Activated CD4-positive, alpha-beta T cell treated with anti-CD3 and anti-CD28 coated beads, Interleukin-2, amount 10 ng/mL, durations not matched to agents 24 days and 14 days (primary cell): ENCODE measurements at regions not wholly inside any gene's neighbourhood (a gene's known extent, or its start where the extent isn't known, plus 50 kb on each side); places are given as distances from the start of the nearest gene placed in this dataset.

Experiments used
- DNase-seq: peaks from one replicate; pipeline ENCODE4 v3.0.0; 2022
- H3K27ac Mint-ChIP-seq: one replicate; pipeline ENCODE4 v1.8.0; 2022; ENCODE audit warnings: mild to moderate bottlenecking, mixed read lengths
- H3K27me3 Mint-ChIP-seq: one replicate; pipeline ENCODE4 v1.8.0; 2022; ENCODE audit warnings: mixed read lengths
- H3K36me3 Mint-ChIP-seq: one replicate; pipeline ENCODE4 v1.8.0; 2022; ENCODE audit warnings: low read depth, mild to moderate bottlenecking, mixed read lengths
- H3K4me1 Mint-ChIP-seq: one replicate; pipeline ENCODE4 v1.8.0; 2021; ENCODE audit warnings: mixed read lengths
- H3K4me3 Mint-ChIP-seq: one replicate; pipeline ENCODE4 v1.8.0; 2022; ENCODE audit warnings: mild to moderate bottlenecking, moderate library complexity, mixed read lengths
- H3K9me3 Mint-ChIP-seq: one replicate; pipeline ENCODE4 v1.8.0; 2021; ENCODE audit warnings: mixed read lengths
- intact Hi-C: fragments of 100-400 bp; cut with micrococcal nuclease; formaldehyde crosslinking; loops from one replicate; pipeline ENCODE4 v1.15.1; 2023

GRCh38 chr4:179530958-179531357, 2088.7 kb upstream of the AGA start:
- no peaks in the 10 kb centered on the region for H3K9me3 Mint-ChIP-seq
- no peak overlapping the region for H3K27ac Mint-ChIP-seq
- H3K4me3 Mint-ChIP-seq = no peak overlapping the region
- H3K4me1 Mint-ChIP-seq = no peaks in the 10 kb centered on the region
- no peak for DNase-seq
- intact Hi-C loops = no loop called here
- no peaks in the 10 kb centered on the region for H3K27me3 Mint-ChIP-seq
- no peaks in the 10 kb centered on the region for H3K36me3 Mint-ChIP-seq

GRCh38 chr4:179536694-179537093, 2094.5 kb upstream of the AGA start:
- intact Hi-C loops = no loop called here
- Mint-ChIP-seq H3K36me3 (no peaks in the 10 kb centered on the region), H3K27ac (no peak overlapping the region), H3K9me3 (no peaks in the 10 kb centered on the region), H3K4me3 (no peak overlapping the region), H3K4me1 (no peaks in the 10 kb centered on the region), H3K27me3 (no peaks in the 10 kb centered on the region)
- DNase-seq = no peak

- Mint-ChIP-seq H3K9me3 (no peaks in the 10 kb centered on the region), H3K27me3 (no peaks in the 10 kb centered on the region), H3K27ac (no peak overlapping the region), H3K4me1 (no peaks in the 10 kb centered on the region), H3K36me3 (no peaks in the 10 kb centered on the region), H3K4me3 (no peak overlapping the region)
- intact Hi-C loops = no loop called here
- DNase-seq = no peak
These were observed 2097.4 kb upstream of the AGA start for GRCh38 chr4:179539641-179540040.

- Mint-ChIP-seq H3K4me3 (no peak overlapping the region), H3K4me1 (no peaks in the 10 kb centered on the region), H3K36me3 (no peaks in the 10 kb centered on the region), H3K27ac (no peak overlapping the region), H3K9me3 (peaks cover 4% of the 10 kb centered on the region), H3K27me3 (no peaks in the 10 kb centered on the region)
- intact Hi-C loops = no loop called here
- no peak for DNase-seq
These were observed 2101.5 kb upstream of the AGA start for GRCh38 chr4:179543771-179544170.

- no peaks in the 10 kb centered on the region for H3K27me3 Mint-ChIP-seq
- H3K36me3 Mint-ChIP-seq = no peaks in the 10 kb centered on the region
- no peaks in the 10 kb centered on the region for H3K4me1 Mint-ChIP-seq
- intact Hi-C loops = no loop called here
- DNase-seq = no peak
- H3K27ac Mint-ChIP-seq = no peak overlapping the region
- no peak overlapping the region for H3K4me3 Mint-ChIP-seq
- H3K9me3 Mint-ChIP-seq = peaks cover 4% of the 10 kb centered on the region
These were observed 2102.3 kb upstream of the AGA start for GRCh38 chr4:179544496-179544895.

- H3K27ac Mint-ChIP-seq = no peak overlapping the region
- H3K4me3 Mint-ChIP-seq = no peak overlapping the region
- H3K9me3 Mint-ChIP-seq = peaks cover 8% of the 10 kb centered on the region
- no peaks in the 10 kb centered on the region for H3K4me1 Mint-ChIP-seq
- DNase-seq = no peak
- intact Hi-C loops = no loop called here
- no peaks in the 10 kb centered on the region for H3K36me3 Mint-ChIP-seq
- H3K27me3 Mint-ChIP-seq = no peaks in the 10 kb centered on the region
These were observed 2109.9 kb upstream of the AGA start for GRCh38 chr4:179552131-179552530.

GRCh38 chr4:179563741-179564140, 2121.5 kb upstream of the AGA start:
- no peak overlapping the region for H3K27ac Mint-ChIP-seq
- no peaks in the 10 kb centered on the region for H3K4me1 Mint-ChIP-seq
- H3K27me3 Mint-ChIP-seq = no peaks in the 10 kb centered on the region
- H3K36me3 Mint-ChIP-seq = no peaks in the 10 kb centered on the region
- H3K9me3 Mint-ChIP-seq = peaks cover 13% of the 10 kb centered on the region
- no peak for DNase-seq
- H3K4me3 Mint-ChIP-seq = no peak overlapping the region
- intact Hi-C loops = no loop called here

- intact Hi-C loops = no loop called here
- Mint-ChIP-seq H3K36me3 (no peaks in the 10 kb centered on the region), H3K27me3 (no peaks in the 10 kb centered on the region), H3K4me1 (no peaks in the 10 kb centered on the region), H3K27ac (no peak overlapping the region), H3K4me3 (no peak overlapping the region), H3K9me3 (peaks cover 5% of the 10 kb centered on the region)
- DNase-seq = no peak
These were observed 2127.3 kb upstream of the AGA start for GRCh38 chr4:179569549-179569948.

- Mint-ChIP-seq H3K4me1 (no peaks in the 10 kb centered on the region), H3K36me3 (no peaks in the 10 kb centered on the region), H3K27ac (no peak overlapping the region), H3K4me3 (no peak overlapping the region), H3K27me3 (no peaks in the 10 kb centered on the region), H3K9me3 (no peaks in the 10 kb centered on the region)
- DNase-seq = no peak
- intact Hi-C loops = no loop called here
These were observed 2140.1 kb upstream of the AGA start for GRCh38 chr4:179582164-179582905.

- Mint-ChIP-seq H3K4me1 (no peaks in the 10 kb centered on the region), H3K9me3 (no peaks in the 10 kb centered on the region), H3K27me3 (no peaks in the 10 kb centered on the region)
These were observed 2141.0 kb upstream of the AGA start for GRCh38 chr4:179583221-179583620.

GRCh38 chr4:179584101-179584500, 2141.9 kb upstream of the AGA start:
- no peak overlapping the region for H3K27ac Mint-ChIP-seq
- H3K4me3 Mint-ChIP-seq = no peak overlapping the region
- no peaks in the 10 kb centered on the region for H3K36me3 Mint-ChIP-seq
- H3K9me3 Mint-ChIP-seq = no peaks in the 10 kb centered on the region
- intact Hi-C loops = no loop called here
- no peaks in the 10 kb centered on the region for H3K4me1 Mint-ChIP-seq
- no peaks in the 10 kb centered on the region for H3K27me3 Mint-ChIP-seq
- no peak for DNase-seq

More at GRCh38 chr4:179583221-179583620, 2141.0 kb upstream of the AGA start:
- no peak for DNase-seq
- H3K4me3 Mint-ChIP-seq = no peak overlapping the region
- no peak overlapping the region for H3K27ac Mint-ChIP-seq
- intact Hi-C loops = no loop called here
- H3K36me3 Mint-ChIP-seq = no peaks in the 10 kb centered on the region

- H3K27me3 Mint-ChIP-seq = no peaks in the 10 kb centered on the region
- intact Hi-C loops = no loop called here
- no peaks in the 10 kb centered on the region for H3K9me3 Mint-ChIP-seq
- no peak for DNase-seq
- no peaks in the 10 kb centered on the region for H3K4me1 Mint-ChIP-seq
- H3K4me3 Mint-ChIP-seq = no peak overlapping the region
- no peaks in the 10 kb centered on the region for H3K36me3 Mint-ChIP-seq
- H3K27ac Mint-ChIP-seq = no peak overlapping the region
These were observed 2143.5 kb upstream of the AGA start for GRCh38 chr4:179585761-179586160.

GRCh38 chr4:179586460-179586859, 2144.2 kb upstream of the AGA start:
- Mint-ChIP-seq H3K36me3 (no peaks in the 10 kb centered on the region), H3K27ac (no peak overlapping the region), H3K4me1 (no peaks in the 10 kb centered on the region), H3K27me3 (no peaks in the 10 kb centered on the region), H3K9me3 (no peaks in the 10 kb centered on the region), H3K4me3 (no peak overlapping the region)
- no peak for DNase-seq
- intact Hi-C loops = no loop called here

- Mint-ChIP-seq H3K4me1 (no peaks in the 10 kb centered on the region), H3K27me3 (no peaks in the 10 kb centered on the region), H3K36me3 (no peaks in the 10 kb centered on the region), H3K27ac (no peak overlapping the region), H3K9me3 (no peaks in the 10 kb centered on the region), H3K4me3 (no peak overlapping the region)
- no peak for DNase-seq
- intact Hi-C loops = no loop called here
These were observed 2153.6 kb upstream of the AGA start for GRCh38 chr4:179595671-179596410.
